ENCODE measurements at regions not wholly inside any gene's neighbourhood (a gene's known extent, or its start where the extent isn't known, plus 50 kb on each side); places are given as distances from the start of the nearest gene placed in this dataset.

DNA sequence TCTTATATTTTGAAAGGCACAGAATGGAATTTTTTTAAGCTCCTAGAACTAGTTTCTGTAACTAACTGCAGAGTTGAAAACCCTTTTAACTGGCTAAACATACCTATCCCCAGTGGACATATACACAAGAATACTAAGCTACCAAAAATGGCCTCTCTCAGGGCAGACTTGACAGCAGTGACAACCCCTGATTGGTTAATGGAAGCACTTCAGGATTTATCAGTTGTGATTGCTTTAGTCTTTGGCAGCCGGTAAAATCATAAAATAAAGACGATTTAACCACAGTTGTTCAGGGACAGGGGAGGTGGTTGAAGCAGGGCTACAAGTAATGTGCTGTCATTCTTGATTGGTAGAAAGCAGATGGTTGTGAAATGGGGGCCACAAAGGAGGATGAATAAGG lies 452.0 kb upstream of the SOX9 start:
- TF ChIP-seq POLR2A (IDR thresholded peaks at IDR 0.05) (no peak), CTCF (IDR thresholded peaks at IDR 0.05) (no peak), POLR2AphosphoS5 (IDR thresholded peaks at IDR 0.05; ENCODE audit: insufficient read depth in 1 of 2, low read depth in 1 of 2) (no peak)

All from vagina (tissue), 2 donors.